ENCODE measurements at regions not wholly inside any gene's neighbourhood (a gene's known extent, or its start where the extent isn't known, plus 50 kb on each side); places are given as distances from the start of the nearest gene placed in this dataset.

- DNase-seq (ENCODE audit: low read depth) (no peak), FAIRE-seq (no peak)
- Histone ChIP-seq H3K27me3 (ENCODE audit: control insufficient read depth, insufficient read depth, low read length) (no peaks in the 10 kb centered on the region), H3K36me3 (ENCODE audit: control insufficient read depth, insufficient read depth, low read length) (no peaks in the 10 kb centered on the region), H3K4me3 (ENCODE audit: low read depth, low read length) (no peak overlapping the region)
- TF ChIP-seq CTCF (IDR thresholded peaks at IDR 0.05; ENCODE audit: insufficient read depth, low read length, severe bottlenecking) = no peak
Observed at GRCh38 chr1:185478877-185479276, 161.8 kb upstream of the IVNS1ABP start.

- Histone ChIP-seq H3K4me3 (ENCODE audit: low read depth, low read length) (no peak overlapping the region), H3K27me3 (ENCODE audit: control insufficient read depth, insufficient read depth, low read length) (no peaks in the 10 kb centered on the region), H3K36me3 (ENCODE audit: control insufficient read depth, insufficient read depth, low read length) (no peaks in the 10 kb centered on the region)
- FAIRE-seq (no peak), DNase-seq (ENCODE audit: low read depth) (no peak)
- no peak for TF ChIP-seq CTCF (IDR thresholded peaks at IDR 0.05; ENCODE audit: insufficient read depth, low read length, severe bottlenecking)
Observed at GRCh38 chr1:185477638-185478580, 160.9 kb upstream of the IVNS1ABP start.

- no peaks in the 10 kb centered on the region for H3K27me3 ChIP-seq (ENCODE audit: control insufficient read depth, insufficient read depth, low read length)
- FAIRE-seq = no peak
- no peak overlapping the region for H3K4me3 ChIP-seq (ENCODE audit: low read depth, low read length)
- DNase-seq (ENCODE audit: low read depth) = no peak
- no peaks in the 10 kb centered on the region for H3K36me3 ChIP-seq (ENCODE audit: control insufficient read depth, insufficient read depth, low read length)
- no peak for TF ChIP-seq CTCF (IDR thresholded peaks at IDR 0.05; ENCODE audit: insufficient read depth, low read length, severe bottlenecking)
Observed at GRCh38 chr1:185474440-185475149, 157.6 kb upstream of the IVNS1ABP start.

GRCh38 chr1:185473186-185473585 is 156.1 kb upstream of the IVNS1ABP start:
- DNase-seq (ENCODE audit: low read depth) (no peak), FAIRE-seq (no peak)
- TF ChIP-seq CTCF (IDR thresholded peaks at IDR 0.05; ENCODE audit: insufficient read depth, low read length, severe bottlenecking) = no peak
- H3K36me3 ChIP-seq (ENCODE audit: control insufficient read depth, insufficient read depth, low read length) = no peaks in the 10 kb centered on the region
- no peak overlapping the region for H3K4me3 ChIP-seq (ENCODE audit: low read depth, low read length)
- H3K27me3 ChIP-seq (ENCODE audit: control insufficient read depth, insufficient read depth, low read length) = no peaks in the 10 kb centered on the region

- no peak for TF ChIP-seq CTCF (IDR thresholded peaks at IDR 0.05; ENCODE audit: insufficient read depth, low read length, severe bottlenecking)
- Histone ChIP-seq H3K27me3 (ENCODE audit: control insufficient read depth, insufficient read depth, low read length) (no peaks in the 10 kb centered on the region), H3K4me3 (ENCODE audit: low read depth, low read length) (no peak overlapping the region), H3K36me3 (ENCODE audit: control insufficient read depth, insufficient read depth, low read length) (no peaks in the 10 kb centered on the region)
- FAIRE-seq (no peak), DNase-seq (ENCODE audit: low read depth) (no peak)
Observed at GRCh38 chr1:185468626-185469025, 151.6 kb upstream of the IVNS1ABP start.

Data from bronchial epithelial cell (primary cell).